Neutrophil (primary cell): ENCODE measurements at regions not wholly inside any gene's neighbourhood (a gene's known extent, or its start where the extent isn't known, plus 50 kb on each side); places are given as distances from the start of the nearest gene placed in this dataset.

Source experiments
- H3K27ac ChIP-seq: fragments of 200-600 bp; sonication (generic); 2 replicates; pipeline ENCODE4 v1.5.1; 2016; ENCODE audit warnings: mild to moderate bottlenecking, moderate library complexity
- H3K27me3 ChIP-seq: fragments of 200-600 bp; sonication (generic); 2 replicates; pipeline ENCODE4 v1.6.0; 2016; ENCODE audit warnings: mild to moderate bottlenecking
- H3K36me3 ChIP-seq: fragments of 200-600 bp; sonication (generic); 2 replicates; pipeline ENCODE4 v1.5.1; 2017
- H3K4me1 ChIP-seq, 2 experiments: fragments of 200-600 bp in 1 of 2; sonication (generic) in 1 of 2; 1 replicate in 1 of 2; 2 replicates in 1 of 2; pipeline versions ENCODE4 v1.5.1 to v1.6.1; 2013 to 2016; ENCODE audit warnings: low read depth in 1 of 2, low read length in 1 of 2, mild to moderate bottlenecking in 1 of 2, moderate library complexity in 1 of 2; ENCODE audit not compliant: control insufficient read depth in 1 of 2, insufficient read depth in 1 of 2
- H3K4me3 ChIP-seq, 2 experiments: fragments of 200-600 bp in 1 of 2; sonication (generic) in 1 of 2; 1 replicate in 1 of 2; 2 replicates in 1 of 2; pipeline ENCODE4 v1.5.1; 2013 to 2016; ENCODE audit warnings: low read depth in 1 of 2, low read length in 1 of 2, mild to moderate bottlenecking in 1 of 2, moderate library complexity in 1 of 2
- H3K9me3 ChIP-seq: fragments of 200-600 bp; sonication (generic); 2 replicates; pipeline ENCODE4 v1.5.1; 2016
- CTCF ChIP-seq: fragments of 200-600 bp; sonication (generic); IDR thresholded peaks from 2 replicates; pipeline ENCODE4 v1.5.1; 2016; ENCODE audit warnings: antibody characterized with exemption

- H3K36me3 ChIP-seq, result no peaks in the 10 kb centered on the region
- H3K4me1 ChIP-seq, result no peaks in the 10 kb centered on the region
- no peaks in the 10 kb centered on the region for H3K27me3 ChIP-seq
- no peak overlapping the region for H3K4me3 ChIP-seq
- TF ChIP-seq CTCF, result no peak
- H3K27ac ChIP-seq, result no peak overlapping the region
- H3K9me3 ChIP-seq, result no peaks in the 10 kb centered on the region
Measured at GRCh38 chr12:30862486-30862885, 64.1 kb upstream of the TSPAN11 start.

GRCh38 chr12:30859226-30859625 lies 67.3 kb upstream of the TSPAN11 start:
- no peaks in the 10 kb centered on the region for H3K27me3 ChIP-seq
- TF ChIP-seq CTCF, result no peak
- no peaks in the 10 kb centered on the region for H3K36me3 ChIP-seq
- H3K27ac ChIP-seq, result no peak overlapping the region
- H3K4me1 ChIP-seq, result no peaks in the 10 kb centered on the region
- no peak overlapping the region for H3K4me3 ChIP-seq
- no peaks in the 10 kb centered on the region for H3K9me3 ChIP-seq

- H3K4me1 ChIP-seq, result no peaks in the 10 kb centered on the region
- H3K27ac ChIP-seq, result no peak overlapping the region
- H3K4me3 ChIP-seq, result no peak overlapping the region
- H3K27me3 ChIP-seq, result no peaks in the 10 kb centered on the region
- no peaks in the 10 kb centered on the region for H3K36me3 ChIP-seq
- no peaks in the 10 kb centered on the region for H3K9me3 ChIP-seq
- no peak for TF ChIP-seq CTCF
Measured at GRCh38 chr12:30858471-30858870, 68.1 kb upstream of the TSPAN11 start.

DNA sequence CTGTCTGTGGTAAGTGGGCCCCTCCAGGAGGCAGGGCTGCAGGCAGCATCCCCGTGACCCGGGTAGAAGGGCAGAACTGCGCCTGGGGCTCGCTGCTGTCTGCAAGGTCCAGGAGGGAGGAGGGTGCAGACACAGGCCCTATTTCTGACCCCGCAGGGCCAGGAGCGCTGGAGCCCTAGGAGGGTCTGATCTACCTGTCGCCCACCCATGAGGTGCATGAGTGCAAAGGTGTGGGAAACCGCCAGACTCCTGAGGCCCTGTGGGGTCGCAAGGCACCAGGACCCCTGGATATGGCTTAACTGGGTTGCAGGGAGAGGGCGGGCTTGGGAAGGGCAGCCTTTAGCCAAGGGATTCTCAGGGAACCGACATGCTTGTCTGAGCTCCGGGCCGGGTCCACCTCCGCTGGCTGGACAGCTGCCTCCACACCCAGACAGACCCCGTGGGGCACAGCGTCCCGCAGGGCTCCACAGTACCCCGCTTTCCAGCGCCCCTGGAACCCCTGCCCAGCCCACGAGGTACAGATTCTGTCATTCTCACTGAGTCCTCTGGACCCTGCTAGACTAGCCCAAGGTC lies 72.9 kb upstream of the TSPAN11 start:
- no peak for TF ChIP-seq CTCF
- Histone ChIP-seq H3K27ac (no peak overlapping the region), H3K36me3 (no peaks in the 10 kb centered on the region), H3K9me3 (no peaks in the 10 kb centered on the region), H3K4me3 (no peak overlapping the region), H3K4me1 (peaks cover 0 to 3% of the 10 kb centered on the region in 2 experiments), H3K27me3 (no peaks in the 10 kb centered on the region)

DNA sequence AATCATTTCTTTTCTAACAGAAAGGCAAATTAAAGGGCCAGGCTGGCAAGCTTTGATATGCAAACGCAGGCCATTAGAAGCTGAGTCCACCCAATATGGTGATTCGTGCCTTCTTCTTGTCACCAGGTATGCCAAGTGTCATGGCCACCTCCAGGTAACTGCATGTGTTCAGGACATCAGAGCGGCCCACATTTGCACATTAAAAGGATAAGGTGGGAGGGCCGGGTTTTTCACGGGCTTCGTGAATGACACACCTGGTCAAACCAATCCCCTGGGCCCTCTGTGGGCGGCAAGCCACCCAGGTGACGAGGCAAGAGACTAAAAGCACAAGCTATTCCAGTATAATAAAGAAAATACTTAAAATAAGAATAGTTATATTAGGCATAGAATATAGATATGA lies 75.9 kb upstream of the TSPAN11 start:
- no peak for TF ChIP-seq CTCF
- no peaks in the 10 kb centered on the region for H3K9me3 ChIP-seq
- H3K4me1 ChIP-seq, result peaks cover 0 to 3% of the 10 kb centered on the region in 2 experiments
- H3K27me3 ChIP-seq, result no peaks in the 10 kb centered on the region
- no peak overlapping the region for H3K27ac ChIP-seq
- peak overlapping the region in 1 of 2 experiments; percentile 66 for H3K4me3 ChIP-seq
- no peaks in the 10 kb centered on the region for H3K36me3 ChIP-seq

DNA sequence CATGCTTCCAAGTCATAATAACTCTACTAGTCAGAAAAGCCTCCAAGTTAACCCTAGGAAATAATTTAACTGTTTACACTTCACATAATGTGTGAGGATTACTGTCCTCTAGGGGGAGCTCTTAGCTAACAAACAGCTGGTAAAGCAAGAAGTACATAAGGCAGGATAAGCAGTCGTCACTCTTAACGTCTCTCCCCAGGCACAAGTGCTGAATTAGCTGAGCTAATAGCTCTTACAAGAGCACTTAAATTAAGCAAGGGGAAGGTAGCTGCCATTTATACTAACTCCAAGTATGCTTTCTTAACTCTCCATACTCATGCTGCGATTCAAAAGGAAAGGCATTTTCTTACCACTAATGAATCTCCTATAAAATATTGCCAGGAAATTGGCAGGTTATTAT lies 79.3 kb upstream of the TSPAN11 start:
- peak; percentile 43 for TF ChIP-seq CTCF
- Histone ChIP-seq H3K27ac (no peak overlapping the region), H3K4me1 (peaks cover 0 to 3% of the 10 kb centered on the region in 2 experiments), H3K36me3 (no peaks in the 10 kb centered on the region), H3K4me3 (no peak overlapping the region), H3K9me3 (no peaks in the 10 kb centered on the region), H3K27me3 (no peaks in the 10 kb centered on the region)
